GM18867 (cell line): ENCODE measurements at regions not wholly inside any gene's neighbourhood (a gene's known extent, or its start where the extent isn't known, plus 50 kb on each side); places are given as distances from the start of the nearest gene placed in this dataset.

Source experiments
- ATAC-seq: cut with Tn5 transposase; IDR thresholded peaks from one replicate; pipeline ENCODE4 v1.9.1; 2021; ENCODE audit warnings: mild to moderate bottlenecking, moderate library complexity; ENCODE audit not compliant: unreplicated experiment

DNA sequence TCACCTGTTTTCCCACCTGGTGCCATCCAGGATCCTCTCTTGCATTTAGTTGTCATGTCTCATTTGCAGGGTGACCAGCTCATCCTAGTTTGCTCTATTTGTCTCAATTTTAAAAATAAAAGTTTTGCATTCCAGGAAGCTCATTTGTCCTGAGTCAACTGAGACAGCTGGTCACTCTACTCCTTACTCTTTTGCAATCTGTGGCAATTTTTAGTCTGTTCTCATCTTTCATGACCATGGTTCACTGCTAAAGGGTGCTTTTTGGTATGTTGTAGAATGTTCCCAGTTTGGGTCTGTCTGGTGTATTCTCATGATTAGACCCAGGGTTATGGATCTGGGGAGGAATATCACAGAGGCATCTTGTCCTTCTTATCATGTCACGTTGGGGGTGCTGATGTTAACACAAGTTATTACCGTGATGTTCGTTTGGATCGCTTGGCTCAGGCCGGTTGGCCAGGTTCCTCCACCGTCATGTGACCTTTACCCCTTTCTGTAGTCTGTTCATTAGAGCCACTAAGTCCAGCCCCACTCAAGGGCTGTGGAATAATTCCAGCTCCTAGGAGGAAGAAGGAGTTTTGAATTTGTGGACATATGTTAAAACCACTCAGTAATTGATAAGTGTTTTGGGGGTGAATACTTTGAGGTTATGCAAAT lies 103.3 kb upstream of the IGFBP3 start:
- ATAC-seq = no peak

DNA sequence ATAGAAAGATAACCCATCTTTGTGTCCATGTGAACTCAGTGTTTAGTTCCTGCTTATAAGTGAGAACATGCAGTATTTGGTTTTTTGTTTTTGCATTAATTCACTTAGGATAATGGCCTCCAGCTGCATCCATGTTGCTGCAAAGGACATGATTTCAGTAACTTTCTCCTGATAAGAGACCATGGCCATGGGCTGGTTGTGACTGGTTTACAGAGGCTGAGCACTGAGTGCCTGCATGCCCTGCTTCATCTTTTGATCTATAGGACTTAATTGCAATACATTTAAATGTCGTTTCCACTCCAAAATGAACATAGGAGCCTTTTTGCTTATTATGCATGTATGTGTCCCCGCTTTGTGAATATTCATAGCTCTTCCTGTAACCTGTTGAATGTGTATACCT lies 101.3 kb upstream of the IGFBP3 start:
- no peak for ATAC-seq

DNA sequence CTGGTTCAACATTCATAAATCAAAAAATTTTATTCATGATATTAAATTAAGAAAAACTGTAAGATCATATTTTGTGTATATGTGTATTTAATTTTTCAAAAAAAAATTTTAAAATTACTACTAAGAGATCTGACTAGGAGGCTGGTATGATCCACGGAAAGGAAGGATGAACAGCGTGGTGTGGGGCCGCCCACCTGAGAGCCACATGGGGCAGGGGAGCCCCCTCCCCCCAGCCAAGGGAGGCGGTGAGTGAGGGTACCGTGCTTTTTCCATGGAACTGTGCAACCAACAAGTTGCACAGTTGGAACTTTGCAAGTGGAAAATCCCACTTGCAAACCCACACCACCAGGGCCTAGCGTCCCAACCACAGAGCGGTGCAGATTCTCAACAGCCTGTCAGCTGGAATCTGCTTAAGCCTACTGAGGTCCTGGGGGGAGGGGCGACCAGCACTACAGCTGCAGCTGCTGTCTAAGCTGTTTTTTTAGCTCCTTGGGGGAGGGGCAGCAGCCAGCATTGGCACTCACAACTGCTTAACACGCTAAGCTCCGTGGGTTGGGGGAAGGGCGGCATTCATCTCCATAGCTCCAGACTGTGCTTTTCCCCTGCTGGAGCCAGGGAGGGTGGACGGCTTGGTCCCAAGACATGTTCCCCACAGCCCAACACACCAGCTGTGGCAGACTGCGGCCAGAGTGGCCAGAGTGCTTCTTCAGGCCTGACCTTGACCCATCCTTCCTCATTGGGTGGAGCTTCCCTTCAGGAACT lies 94.2 kb upstream of the IGFBP3 start:
- no peak for ATAC-seq

- no peak for ATAC-seq
Observed at GRCh38 chr7:46011501-46011900, 90.4 kb upstream of the IGFBP3 start.

GRCh38 chr7:46011059-46011458 lies 90.0 kb upstream of the IGFBP3 start:
- no peak for ATAC-seq

GRCh38 chr7:46009211-46009610 lies 88.1 kb upstream of the IGFBP3 start:
- no peak for ATAC-seq

GRCh38 chr7:46007990-46008643 lies 87.0 kb upstream of the IGFBP3 start:
- ATAC-seq = no peak

- ATAC-seq = no peak
Observed at GRCh38 chr7:46007194-46007593, 86.1 kb upstream of the IGFBP3 start.

GRCh38 chr7:46006723-46007122 lies 85.7 kb upstream of the IGFBP3 start:
- ATAC-seq = no peak

DNA sequence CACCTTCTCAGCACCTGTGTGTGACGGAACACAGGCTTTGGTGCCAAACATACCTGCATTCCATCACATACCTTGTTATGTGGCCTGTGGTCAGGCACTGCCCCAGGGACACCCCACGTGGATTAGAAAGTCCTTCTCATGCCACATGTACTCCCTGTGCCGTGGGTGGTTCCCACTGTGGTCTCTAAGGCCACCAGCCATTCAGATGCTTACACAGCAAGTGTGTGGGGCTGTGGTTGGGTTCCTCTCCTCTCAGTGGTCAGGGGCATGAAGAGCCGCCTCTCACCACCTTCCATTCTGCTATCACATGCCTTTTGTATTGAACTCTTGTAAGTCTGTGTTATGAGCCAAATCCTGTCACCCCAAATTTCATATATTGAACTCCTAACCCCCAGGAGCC lies 85.1 kb upstream of the IGFBP3 start:
- no peak for ATAC-seq

DNA sequence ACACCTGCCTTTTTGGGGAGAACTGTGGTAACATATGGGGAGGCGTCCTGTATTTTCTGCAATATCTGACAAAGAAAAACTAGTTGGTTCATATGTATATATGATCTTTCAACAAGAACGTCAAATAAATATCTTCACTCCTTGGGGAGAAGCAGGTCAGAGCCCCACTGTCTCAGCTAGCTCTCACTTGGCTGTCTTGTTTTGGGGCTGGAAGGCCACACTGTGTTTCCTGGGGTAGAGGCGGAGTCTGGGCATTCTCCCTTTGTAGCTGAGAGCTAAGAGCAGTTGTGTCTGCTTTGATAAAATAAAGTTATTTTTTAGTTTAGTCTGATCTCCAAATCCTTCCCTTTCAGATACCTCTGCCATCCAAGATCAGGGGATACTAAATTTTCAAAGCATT lies 83.9 kb upstream of the IGFBP3 start:
- ATAC-seq = no peak

DNA sequence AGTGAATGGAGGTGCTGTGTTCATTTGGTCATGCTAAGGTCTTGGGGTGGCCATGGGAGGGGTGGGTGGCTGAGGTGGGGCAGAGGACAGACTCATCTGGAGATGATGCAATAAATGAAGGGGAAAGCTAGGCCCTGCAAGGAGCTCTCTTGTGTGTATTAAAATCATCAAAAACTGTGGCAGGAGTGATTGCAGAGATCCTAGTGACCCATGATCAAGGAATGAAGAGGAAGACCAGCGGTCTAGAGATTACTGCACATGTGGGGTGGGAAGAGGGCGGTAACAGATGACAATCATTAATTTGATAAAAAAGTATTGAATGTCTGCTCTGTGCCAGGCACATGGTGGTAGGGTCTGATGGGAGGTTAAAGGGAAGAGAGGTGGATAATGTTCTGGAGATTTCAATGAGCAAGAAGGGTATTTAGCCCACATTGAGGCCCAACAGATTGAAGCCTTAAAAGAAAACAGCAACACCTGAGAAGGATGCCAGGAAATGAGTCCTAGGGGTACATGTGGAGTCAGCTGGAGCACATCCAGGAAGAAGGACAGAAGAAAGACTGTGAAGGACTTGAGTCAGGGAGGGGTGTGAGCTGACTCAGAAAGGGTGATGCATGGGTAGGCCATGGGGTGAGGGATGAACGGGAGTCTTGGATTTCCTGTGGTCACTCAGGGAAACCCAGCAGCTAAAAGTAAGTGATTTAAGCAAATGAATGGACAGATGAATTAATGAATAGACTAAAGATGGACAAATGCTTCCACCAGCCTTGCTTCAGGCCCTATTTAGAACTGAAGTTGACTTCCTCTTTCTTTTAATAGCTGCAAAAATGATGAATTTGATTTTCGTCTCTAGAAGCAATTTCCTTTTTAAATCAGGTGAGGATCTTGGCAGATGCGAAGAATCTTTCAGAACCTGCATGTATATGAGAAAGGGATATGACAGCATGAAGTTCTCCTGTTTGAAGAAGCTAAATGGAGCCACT lies 83.1 kb upstream of the IGFBP3 start:
- no peak for ATAC-seq

DNA sequence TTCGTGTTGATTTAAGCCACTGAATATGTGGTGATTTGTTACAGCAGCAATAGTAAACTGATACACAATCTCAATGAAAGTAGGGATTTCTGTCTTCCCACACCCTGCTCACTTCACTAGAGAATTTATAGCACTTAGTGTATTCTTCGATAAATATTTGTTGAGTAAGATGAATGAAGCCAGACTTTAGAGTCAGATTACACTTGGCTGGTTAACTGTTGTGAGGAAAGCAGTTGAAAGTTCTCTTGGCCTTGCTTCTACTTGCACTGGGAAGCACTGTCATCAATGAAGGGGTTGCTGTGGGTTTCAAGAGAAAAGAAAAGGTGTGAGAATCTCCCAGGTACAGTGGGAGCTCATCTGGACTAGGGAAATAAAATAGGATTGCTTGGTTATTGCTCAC lies 82.1 kb upstream of the IGFBP3 start:
- ATAC-seq = no peak

DNA sequence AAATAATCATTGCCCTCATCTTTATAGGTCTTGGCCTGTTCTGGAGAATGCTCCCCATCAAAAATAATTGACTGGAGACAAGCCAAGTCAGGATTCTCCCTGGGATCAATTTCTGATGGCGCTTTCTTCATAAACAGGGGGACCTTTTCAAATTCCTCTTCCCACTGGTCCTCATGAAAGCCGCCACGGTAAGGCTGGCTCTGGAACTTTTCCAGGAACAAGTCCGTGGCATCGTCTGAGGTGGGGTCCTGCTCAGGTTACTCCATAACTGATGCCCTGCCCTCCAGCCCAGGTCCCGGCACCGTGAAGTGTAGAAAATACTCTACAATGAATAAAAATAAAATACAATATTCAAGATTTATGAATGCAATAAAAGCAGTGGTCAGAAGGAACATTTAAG lies 79.4 kb upstream of the IGFBP3 start:
- no peak for ATAC-seq

GRCh38 chr7:45999541-45999940 lies 78.5 kb upstream of the IGFBP3 start:
- ATAC-seq = no peak

DNA sequence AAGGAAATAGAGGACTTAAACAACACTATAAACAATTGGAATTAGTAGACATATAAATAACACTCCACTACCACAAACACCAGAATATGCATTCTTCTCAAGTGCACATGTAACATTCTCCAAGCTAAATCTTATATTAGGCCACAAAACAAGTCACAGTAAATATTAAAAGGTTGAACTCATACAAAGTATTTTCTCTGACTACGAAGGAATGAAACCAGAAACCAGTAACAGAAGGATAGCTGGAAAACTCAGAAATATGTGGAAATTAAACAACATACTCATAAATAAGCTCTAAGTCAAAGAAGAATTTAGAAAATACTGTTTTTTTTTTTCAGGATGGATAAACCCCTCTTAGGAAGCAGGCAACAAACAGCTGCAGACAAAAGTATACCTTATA lies 77.4 kb upstream of the IGFBP3 start:
- ATAC-seq = no peak

DNA sequence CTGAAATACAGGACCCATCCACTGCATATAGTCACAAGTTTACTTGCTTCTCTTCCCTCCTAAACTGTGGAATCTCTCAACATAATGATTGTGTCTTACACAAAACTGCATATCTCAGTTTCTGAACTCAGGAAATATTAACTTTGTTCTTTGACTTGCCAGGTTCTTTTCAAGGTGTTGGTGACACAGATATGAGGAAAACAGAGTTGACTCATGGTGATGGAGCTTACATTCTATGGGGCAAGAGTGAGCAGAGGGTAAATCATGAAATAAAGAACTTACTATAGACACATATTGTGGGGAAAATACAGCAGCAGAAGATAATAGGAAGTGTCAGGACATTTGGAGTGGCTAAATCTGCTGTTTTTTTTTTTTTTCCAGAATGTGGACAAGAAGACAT lies 72.5 kb upstream of the IGFBP3 start:
- no peak for ATAC-seq

- no peak for ATAC-seq
Observed at GRCh38 chr7:45992826-45993225, 71.8 kb upstream of the IGFBP3 start.

DNA sequence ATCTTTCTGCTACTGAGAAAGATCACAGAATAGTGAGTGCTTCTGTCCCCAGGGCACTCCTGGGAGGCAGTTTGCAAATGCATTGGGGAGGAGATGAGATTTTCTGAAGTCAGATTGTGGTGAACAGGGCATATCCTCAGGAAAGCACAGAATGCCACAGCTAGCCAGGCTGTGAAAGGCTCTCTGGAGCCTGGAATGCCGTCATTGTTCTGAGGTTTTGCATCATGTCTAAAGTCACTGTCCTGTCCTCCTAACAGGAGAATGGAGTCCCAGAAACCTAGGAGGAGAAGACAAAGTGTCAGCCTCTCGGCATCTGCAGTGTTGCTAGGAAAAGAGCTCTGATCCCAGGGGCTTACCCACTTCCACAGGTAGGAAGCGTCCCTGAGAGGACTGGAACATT lies 69.2 kb upstream of the IGFBP3 start:
- ATAC-seq = no peak

GRCh38 chr7:45988405-45989057 lies 67.5 kb upstream of the IGFBP3 start:
- ATAC-seq = no peak
